OCI-M2 (cell line): ENCODE measurements at regions not wholly inside any gene's neighbourhood (a gene's known extent, or its start where the extent isn't known, plus 50 kb on each side); places are given as distances from the start of the nearest gene placed in this dataset.
"Not testable (repeated sequence)": the region's sequence is repeated elsewhere in the genome, so short reads cannot be mapped to it uniquely, and the experiment has no call there.

Source experiments
- DNase-seq: peaks from one replicate; lab custom pipeline; 2025; ENCODE audit not compliant: unreplicated experiment; lab: John Stamatoyannopoulos, UW

- no peak for DNase-seq
Observed at GRCh38 chr14:84493779-84494178, 1036.2 kb upstream of the FLRT2 start.

DNA sequence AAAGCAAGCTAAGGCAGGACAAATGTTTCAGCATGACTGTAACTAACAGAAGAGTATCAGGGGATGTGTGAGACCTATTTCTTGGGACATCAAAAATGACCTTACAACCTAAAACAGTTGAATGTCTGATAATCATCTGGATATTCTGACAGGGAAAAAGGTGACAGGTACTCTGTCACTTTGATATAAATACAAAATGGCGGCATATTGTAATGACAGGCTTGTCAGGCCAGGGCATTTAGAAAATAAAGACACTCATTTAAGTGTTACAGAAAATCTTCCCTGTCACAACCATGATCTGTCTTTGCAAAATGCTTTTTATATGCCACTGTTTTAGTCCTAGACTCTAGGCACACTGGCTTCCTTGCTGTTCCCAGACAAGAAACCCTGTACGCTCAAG lies 1033.3 kb upstream of the FLRT2 start:
- DNase-seq: no peak

- DNase-seq: not testable (repeated sequence)
Observed at GRCh38 chr14:84512823-84513222, 1017.1 kb upstream of the FLRT2 start.

GRCh38 chr14:84519836-84520235 lies 1010.1 kb upstream of the FLRT2 start:
- DNase-seq: no peak

GRCh38 chr14:84520711-84521338 lies 1009.1 kb upstream of the FLRT2 start:
- DNase-seq: no peak

DNA sequence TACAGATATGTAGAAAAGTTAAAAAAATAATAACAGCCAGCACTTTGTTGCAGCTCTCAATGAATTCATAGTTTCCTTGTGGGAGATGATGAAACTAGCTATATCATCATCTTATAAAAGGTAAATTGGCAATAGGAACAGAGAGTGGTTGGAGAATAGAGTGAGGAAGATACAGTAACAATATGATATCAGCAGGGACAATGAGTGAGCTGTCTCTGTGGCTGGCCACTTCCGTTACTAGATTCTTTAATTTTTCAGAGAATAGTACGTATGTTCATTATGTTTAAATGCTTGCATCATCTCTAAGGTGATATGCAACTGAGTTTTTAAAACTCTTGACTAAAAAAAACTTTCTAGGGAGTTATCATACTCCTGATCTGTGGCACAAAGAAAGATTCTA lies 1006.2 kb upstream of the FLRT2 start:
- no peak for DNase-seq

DNA sequence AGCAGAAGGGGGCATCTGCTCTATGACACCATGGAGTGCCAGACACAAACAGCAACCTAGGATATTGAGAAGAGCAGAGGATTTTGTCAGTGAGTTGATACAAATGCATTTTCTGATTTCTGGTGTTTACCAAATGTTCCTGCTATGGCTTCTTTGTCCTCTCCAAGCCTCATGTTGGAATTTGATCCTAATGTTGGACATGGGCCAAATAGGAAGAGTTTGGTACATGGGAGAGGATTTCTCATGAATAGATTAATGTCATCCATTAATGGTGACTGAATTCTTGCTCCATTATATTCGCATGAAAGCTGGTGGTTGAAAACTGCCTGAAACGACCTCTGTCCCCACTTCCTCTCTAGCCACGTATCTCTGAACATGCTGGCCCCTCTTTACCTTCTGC lies 1002.2 kb upstream of the FLRT2 start:
- no peak for DNase-seq

DNA sequence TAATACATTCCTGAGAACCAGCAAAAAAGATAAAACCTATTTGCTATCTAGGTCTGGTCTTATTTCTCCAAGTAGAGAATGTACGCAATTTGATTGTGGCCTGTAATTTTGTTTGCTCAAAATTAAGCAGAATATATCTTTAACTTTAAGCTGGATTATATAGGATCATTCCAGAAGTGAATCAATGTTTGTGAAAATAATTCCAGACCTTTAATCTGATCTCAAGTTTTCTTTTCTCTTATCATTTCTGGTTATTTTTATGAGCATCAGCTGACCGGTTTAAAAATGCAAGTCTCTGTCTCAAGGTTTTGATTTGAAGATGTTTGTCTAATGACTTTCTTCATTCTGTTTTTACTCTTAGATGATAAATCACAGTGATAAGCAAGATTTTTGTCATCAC lies 997.9 kb upstream of the FLRT2 start:
- DNase-seq: no peak

DNA sequence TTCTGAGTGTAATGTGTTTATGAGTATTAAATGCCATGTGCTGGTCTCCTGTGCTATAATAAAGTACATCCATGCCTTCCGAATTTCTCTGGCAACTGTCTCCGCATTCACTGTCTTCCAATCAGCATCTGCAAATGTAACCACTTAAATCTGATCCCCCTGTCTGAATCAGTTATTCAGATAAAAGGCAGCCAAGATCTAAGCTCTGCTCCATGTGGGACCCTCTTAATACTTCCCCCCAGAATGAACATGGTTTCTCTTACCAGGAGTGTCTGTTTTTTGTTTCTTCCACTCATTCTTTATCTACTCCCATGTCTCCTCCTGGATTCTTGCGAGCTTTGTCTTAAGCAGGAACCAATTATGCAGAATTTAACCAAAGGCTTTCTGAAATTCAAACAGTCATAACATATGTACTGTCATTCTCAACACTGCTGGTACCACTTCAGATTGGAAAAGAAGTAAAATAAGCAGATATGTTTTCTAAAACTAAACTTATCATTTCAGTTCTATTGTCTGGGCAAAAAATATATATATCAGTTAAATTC lies 996.7 kb upstream of the FLRT2 start:
- no peak for DNase-seq

- DNase-seq: no peak
Observed at GRCh38 chr14:84533791-84534190, 996.2 kb upstream of the FLRT2 start.

DNA sequence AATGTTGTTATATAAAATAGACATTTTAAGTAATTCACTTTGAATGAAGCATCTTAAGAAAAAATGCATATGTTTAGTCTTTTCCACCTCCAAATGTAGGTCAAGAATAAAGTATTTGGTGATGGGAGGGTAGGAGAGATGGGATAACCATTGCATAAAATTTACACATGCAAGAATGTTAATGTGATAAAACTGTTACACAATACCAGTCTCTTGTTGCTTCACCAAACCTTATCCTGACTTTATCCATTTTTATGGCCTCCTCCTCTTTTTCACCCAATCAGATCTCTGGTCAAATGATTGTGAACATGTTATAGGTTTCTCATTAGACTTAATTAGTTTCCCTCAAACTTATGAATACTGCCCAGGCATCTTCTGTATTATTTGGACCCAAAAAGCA lies 994.5 kb upstream of the FLRT2 start:
- no peak for DNase-seq

GRCh38 chr14:84535976-84536375 lies 994.0 kb upstream of the FLRT2 start:
- DNase-seq: no peak

- no peak for DNase-seq
Observed at GRCh38 chr14:84541018-84541417, 988.9 kb upstream of the FLRT2 start.

GRCh38 chr14:84543859-84544258 lies 986.1 kb upstream of the FLRT2 start:
- DNase-seq: no peak

DNA sequence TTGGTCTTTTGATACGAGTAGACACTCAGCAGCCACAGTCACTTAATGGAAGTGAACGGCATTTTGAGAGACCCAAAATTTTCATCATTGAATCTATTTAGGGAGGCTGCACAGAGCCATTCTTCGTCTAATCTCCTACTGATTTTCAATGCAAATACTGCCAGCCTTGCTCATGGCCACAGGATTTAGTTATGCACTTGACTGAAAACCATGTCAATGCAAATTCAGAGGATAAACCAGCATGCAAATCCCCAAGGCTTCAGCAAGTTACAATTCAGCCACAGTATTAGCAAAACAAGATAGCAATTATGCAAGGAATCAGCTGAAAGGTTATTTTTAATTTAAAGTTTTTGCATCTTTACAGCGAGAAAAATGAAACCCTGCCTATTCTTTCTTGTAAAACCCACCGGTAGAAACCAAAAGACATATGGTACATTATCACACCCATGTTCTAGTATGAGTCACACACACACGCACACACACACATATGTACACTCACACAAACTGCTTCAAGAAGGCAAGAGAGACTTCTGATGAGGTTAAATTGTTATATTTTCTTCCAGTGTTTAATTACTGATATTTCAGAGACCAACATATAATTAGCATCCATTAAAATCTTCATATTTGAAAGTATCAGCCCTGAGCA lies 985.3 kb upstream of the FLRT2 start:
- DNase-seq: no peak

- no peak for DNase-seq
Observed at GRCh38 chr14:84546236-84546635, 983.7 kb upstream of the FLRT2 start.

DNA sequence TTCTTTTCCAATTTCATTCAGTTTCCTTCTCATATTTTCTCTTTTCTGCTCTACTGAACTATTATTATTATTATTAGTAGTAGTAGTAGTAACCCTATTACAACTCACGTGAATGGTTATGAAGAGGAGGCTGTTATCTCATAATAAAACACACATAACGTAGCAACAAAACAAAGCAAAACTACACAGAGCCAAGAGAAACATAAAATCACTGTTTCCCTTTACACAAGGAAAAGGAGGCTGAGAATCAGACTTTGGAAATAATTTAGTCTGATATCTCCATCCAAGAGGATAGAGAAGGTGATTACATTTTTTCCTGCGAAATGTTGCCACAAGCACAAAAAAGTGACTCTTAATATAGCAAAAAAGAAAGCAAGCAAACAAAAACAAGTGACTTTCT lies 975.8 kb upstream of the FLRT2 start:
- DNase-seq: no peak

GRCh38 chr14:84555493-84555892 lies 974.5 kb upstream of the FLRT2 start:
- no peak for DNase-seq

GRCh38 chr14:84566109-84566508 lies 963.8 kb upstream of the FLRT2 start:
- no peak for DNase-seq

DNA sequence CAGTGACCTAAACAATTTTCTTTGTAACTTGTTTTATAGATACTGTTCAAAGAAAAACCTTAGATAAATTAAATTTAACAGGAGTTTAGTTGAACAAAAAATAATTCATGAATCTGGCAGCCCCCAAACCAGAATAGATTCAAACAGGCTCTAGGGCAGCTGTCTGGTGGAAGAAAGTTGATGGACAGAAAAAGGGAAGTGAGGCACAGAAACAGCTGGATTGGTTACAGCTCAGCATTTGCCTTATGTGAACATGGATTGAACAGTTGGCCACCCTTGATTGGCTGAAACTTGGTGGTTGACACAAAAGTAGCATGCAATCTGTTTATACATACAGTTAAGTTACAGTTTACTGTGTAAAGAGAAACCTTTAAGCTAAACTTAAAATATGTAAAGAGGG lies 954.3 kb upstream of the FLRT2 start:
- DNase-seq: no peak

DNA sequence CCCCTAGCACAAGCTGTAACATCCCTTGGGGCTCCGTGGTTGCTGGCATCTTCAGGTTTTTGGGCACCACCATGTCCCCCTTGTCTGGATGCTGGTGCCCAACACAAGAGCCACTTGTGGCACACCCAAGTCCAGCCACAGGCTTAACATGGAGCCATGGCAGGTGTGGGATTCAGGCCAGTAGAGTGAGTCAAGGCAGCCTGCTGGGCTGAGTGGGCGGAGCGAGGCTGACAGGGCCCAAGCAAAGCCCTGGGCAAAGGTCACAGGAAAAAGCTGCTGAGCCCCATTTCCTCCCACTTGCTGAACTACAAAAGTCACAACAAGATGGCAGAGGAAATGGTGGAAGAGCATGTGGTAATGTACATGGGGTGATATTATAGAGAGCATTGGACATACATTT lies 950.7 kb upstream of the FLRT2 start:
- DNase-seq: no peak

DNA sequence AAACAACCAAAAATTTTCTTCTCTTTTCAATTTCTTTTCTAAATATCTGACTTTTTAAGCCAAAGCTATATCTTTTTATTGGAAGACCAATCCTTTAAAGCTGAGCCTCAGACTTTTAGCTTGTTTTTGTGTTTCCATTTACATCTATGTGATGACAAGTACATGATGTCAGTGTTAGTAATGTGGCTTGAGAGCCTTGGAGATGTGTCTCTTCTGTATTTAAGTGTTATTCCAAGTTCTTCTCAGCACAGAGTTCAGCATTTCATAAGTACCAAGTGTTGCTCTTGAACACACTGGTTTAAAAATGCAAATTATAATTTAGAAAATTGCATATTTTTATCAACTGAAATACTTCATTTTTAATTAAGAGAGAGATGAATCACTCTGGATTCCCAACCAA lies 948.9 kb upstream of the FLRT2 start:
- no peak for DNase-seq

DNA sequence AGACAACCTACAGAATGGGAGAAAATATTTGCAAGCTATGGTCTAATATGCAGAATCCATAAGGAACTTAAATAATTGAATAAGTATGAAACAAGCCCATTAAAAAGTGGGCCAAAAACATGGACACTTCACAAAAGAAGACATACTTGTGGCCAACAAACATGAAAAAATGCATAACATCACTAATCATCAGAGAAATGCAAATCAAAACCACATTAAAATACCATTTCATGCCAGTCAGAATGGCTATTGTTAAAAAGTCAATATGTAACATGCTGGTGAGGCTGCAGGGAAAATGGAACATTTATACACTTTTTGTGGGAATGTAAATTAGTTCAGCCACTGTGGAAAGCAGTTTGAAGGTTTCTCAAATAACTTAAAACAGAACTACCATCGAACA lies 945.4 kb upstream of the FLRT2 start:
- DNase-seq: no peak
